ENCODE measurements at regions not wholly inside any gene's neighbourhood (a gene's known extent, or its start where the extent isn't known, plus 50 kb on each side); places are given as distances from the start of the nearest gene placed in this dataset.
"Not testable (repeated sequence)": the region's sequence is repeated elsewhere in the genome, so short reads cannot be mapped to it uniquely, and the experiment has no call there.

DNA sequence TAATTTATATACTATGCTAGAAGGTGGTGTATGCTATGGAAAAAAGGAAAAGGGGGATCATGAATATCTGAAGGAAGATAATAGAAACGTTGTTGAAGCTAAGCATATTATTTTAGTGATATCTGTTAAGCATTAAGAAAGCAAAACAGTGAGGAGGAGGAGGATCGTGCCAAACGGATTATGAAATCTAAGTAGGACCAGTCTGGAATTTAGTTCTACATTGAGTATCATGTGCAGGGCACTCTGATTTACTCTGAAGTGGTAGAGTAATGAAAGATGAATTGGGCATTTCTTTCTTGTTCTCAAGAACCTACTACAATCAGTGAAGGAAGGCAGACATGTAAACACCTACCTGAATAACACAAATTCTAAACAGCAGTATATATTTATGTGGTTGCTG, 195.3 kb downstream of the CYB561 start:
- DNase-seq (ENCODE audit: low spot score): no peak

DNA sequence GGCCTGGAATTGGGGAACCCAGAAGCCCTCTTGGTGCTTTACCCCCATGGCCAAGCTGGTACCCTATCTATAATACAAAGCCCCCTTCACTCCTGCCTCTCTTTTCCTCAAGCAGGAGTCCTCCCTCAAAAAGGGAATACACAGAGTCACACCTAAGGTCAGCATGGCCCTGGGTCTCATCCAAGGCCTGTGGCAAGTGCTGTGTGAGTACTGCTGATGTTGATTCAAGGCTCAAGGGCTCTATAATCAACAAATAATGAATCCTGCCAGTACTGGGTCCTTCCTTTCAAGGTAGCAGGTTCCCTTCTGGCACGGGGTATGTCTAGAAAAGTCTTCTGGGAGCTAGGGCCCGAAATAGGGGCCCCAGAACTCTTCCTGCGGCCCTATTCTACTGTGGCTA, 187.3 kb downstream of the CYB561 start:
- DNase-seq (ENCODE audit: low spot score): no peak

DNA sequence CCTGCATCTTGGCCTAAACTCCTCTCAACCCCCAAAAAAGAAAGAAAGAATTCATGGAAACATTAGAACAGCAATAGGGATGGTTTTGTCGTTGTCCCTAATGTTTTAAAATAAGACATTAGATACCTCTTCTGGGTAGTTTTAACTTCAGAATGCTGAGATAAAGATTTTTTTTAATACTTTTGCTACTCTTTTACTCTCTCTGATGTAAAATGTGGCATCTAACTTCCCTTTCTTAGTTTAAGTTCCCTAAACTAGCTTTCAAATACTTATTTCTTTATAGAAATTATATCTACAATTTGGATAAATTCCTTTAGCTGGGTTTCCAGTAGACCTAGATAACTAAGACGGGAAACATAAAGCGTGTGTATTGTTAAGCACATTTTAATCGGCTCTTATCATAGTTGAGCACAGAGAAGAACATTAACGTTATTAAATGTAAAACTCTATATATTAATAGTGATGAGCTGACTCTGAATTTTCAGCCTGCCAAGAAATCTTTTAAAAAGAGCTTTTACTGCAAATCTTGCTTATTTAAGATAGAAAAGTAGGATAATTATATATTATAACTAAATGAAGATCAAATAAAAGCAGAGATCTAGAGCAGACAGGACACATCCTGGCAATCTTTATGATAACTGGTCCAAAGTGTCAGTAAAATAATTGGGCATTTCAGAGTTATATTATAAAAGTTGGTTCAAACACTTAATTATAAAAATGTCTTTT, 183.2 kb downstream of the CYB561 start:
- DNase-seq (ENCODE audit: low spot score): no peak

DNA sequence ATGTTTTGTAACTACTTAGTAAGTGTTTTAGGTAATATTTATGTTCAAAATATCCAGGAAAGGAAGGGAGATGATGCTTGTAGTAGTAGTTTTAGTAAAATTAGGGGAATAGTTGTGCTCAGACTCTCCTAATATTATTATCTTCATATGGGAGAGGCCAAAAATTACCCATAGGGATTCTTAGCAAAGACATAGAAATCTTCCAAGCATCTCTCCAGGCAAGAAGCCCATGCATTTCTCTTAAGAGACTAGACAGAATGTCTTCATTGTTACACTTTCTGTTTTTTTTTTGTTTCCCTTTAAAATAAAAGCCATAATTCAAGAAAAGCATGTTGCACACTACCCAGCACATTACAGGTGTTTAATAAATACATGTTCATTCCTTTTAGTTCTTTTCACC, 180.6 kb downstream of the CYB561 start:
- DNase-seq (ENCODE audit: low spot score): no peak

DNA sequence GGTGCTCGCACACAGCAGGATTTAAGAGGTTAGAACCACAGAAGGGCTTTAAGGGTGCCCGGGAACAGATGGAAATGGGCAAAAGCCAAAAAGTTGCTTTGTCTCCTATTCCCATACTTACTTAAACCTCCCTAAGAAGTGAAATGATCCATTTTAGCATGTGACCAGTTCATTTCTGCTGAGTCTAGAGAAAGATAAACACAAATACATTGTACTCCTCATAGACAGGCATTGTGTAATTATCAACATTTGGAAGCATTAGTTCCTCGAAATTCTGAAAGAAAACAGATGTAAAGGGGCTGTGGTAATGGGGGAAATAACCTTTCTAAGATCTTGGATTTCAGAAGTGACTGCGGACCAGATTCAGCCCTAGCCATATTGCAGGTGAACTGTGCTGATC, 178.3 kb downstream of the CYB561 start:
- DNase-seq (ENCODE audit: low spot score): no peak

DNA sequence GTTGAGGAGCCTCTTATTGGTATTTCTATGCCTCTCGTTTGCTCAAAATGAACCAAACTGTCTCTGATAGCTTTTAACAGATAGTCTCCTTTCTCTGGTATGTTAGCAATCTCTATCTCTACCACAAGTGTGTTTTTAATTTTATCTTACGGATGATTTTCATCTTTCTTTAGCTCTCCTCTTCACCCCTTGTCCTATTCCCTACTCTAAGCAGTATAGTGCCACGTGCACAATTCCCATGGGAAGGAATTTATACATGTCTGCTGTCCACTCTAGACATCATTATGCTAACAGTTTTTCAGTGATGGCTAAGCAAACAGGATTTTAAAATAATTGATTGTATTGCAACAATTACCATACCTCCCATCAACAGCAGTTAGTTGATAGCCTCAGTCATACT, 177.3 kb downstream of the CYB561 start:
- DNase-seq (ENCODE audit: low spot score): no peak

DNA sequence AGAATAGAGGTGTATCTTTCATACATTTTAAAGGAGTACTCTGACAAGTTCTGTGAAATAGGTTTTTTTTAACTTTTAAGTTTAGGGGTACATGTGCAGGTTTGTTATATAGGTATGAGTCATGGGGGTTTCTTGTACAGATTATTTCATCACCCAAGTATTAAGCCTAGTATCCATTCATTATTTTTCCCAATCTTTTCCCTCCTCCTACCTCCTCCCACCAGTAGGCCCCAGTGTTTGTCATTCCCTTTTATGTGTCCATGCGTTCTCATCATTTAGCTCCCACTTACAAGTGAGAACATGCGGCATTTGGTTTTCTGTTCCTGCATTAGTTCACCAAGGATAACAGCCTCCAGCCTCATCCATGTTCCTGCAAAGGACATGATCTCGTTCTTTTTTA, 175.5 kb downstream of the CYB561 start:
- no peak for DNase-seq (ENCODE audit: low spot score)

DNA sequence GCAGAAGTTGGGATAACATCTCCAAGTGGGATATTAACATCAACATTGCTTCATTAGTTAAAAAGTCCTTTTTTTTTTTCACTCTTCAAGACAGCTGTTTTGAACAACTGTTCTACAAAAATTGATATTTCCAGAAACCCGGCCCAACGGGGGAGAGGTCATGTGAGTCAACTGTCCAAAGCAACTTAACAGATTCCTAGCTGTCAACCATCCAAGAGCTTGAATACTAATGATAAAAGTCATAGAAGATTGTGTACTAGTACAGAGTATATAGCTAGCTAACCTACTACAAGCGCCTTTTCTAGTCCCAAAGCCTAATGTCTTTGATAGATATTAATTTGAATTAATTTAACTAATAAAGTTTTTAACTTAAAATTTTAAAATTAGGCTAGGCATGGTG, 172.0 kb downstream of the CYB561 start:
- no peak for DNase-seq (ENCODE audit: low spot score)

DNA sequence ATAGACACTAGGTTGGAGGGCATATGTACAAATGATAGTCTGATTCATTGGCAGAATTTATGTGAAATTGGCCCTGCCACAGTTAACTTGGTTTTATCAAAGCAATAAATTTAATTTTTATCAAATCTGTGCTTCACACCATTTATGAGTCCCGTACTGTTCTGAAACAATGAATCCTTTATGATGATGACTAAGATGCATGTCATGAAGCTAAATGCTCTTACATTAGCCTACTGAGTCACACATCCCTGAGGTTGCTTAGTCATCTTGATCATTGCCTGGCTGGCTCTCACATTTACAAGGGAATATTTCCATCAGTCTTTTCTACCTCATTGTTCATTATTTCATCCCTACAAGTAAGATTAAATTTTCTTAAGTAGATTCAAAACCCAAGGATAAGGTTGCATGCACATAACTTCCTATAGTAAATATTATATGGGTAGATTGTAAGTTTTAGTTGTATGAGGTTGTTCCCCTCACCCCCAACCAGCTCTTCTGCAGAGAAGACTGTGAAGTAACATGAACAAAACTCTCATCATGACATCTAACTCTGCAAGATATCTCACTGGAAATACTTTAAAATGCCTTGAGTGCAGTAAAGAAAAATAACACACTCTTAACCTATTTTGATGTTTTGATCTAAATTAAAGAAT, 170.7 kb downstream of the CYB561 start:
- peak; percentile 94 for DNase-seq (ENCODE audit: low spot score)

DNA sequence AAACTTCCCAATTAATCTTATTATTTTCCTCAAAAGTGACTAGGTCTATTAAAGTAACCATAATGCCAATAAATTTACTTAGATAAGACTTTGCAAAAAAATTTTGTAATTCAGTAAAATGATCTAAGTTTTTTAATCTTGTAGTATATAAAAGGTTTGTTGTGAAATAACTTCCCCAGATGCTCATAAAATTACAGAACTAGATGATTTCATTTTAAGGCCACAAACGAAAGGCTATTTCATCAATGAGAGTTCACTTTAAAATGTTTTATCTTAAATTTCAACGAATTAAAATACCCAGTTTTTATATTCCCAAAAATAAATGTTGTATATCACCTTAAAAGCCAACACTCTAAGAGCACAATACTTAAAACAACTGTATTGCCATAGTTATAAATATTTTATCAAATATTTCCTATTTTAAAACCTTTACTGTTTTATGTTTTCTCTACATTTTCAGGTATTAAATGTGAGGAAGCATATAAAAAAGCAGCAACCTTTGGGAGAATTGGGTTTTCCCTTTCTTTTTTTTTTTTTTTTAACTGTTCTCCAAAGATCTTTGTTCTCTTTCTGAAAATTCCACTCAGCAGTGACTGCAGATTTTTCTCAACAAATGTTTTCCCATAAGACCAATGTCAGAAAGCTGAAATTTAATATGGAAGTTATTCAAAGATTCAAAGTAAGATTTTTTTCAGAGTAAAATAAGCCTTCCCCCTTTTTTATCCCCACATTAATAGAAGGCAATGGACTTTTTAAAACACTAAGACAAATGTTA, 169.9 kb downstream of the CYB561 start:
- no peak for DNase-seq (ENCODE audit: low spot score)

DNA sequence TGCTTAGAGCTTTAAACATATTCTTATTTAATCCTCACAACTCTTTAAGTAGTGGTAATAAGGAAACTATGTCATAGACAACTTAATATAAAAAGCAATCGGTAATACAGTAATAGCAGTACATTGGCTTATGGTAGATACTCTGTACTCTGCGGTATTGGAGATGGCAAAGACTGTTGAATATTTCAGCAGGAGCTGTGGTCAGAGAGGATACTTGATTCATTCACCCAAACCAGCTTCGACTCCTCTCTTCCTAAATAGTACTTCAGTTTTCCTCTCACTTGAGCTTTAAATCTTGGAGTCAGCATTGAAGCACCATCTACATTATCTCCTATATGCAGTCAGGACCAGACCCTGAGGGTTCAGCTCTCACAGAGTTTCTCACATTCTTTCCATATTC, 169.3 kb downstream of the CYB561 start:
- DNase-seq (ENCODE audit: low spot score): no peak

DNA sequence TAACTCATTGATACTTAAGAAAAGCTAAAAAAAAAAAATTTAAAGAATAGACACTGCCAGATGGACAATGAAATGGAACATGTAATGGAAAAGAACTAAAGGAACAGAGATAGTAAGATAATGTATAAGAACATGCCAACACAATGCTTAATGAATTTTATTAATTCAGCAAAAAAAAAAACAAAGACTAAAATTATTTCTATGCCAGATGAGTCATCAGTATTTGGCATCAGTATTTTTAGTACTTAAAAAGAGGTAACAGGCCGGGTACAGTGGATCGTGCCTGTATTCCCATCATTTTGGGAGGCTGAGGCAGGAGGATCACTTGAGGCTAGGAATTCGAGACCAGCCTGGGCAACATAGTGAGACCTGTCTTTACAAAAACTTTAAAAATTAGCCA, 168.5 kb downstream of the CYB561 start:
- DNase-seq (ENCODE audit: low spot score): no peak

DNA sequence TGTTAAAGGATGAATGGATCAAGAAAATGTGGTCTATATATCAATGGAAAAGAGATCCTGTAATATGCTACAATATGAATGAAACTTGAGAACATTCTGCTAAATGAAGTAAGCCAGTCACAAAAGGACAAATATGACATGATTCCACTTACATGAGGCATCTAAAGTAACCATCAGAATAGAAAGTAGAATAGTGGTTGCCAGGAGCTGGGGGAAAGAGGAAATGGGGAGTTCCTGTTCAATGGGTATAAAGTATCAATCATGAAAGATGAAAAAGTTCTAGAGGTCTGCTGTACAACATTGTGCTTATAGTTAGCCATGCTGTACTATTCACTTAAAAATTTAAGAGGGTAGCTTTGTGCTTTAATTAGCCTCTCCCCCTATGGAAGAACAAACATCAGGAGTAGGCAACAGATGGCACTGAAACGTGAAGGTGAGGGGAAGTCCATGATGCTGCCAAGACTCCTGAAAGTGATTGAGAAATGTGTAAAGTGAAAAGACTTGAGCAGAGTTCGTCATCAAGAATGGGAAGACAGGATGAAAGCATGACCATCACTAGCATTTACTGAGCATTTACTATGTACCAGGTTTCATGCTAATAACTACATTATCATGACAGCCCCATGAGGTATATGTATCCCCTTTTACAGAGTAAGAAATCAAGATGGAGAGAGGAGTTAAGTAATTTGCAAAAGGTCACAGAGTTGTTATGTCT, 167.2 kb downstream of the CYB561 start:
- DNase-seq (ENCODE audit: low spot score): no peak

DNA sequence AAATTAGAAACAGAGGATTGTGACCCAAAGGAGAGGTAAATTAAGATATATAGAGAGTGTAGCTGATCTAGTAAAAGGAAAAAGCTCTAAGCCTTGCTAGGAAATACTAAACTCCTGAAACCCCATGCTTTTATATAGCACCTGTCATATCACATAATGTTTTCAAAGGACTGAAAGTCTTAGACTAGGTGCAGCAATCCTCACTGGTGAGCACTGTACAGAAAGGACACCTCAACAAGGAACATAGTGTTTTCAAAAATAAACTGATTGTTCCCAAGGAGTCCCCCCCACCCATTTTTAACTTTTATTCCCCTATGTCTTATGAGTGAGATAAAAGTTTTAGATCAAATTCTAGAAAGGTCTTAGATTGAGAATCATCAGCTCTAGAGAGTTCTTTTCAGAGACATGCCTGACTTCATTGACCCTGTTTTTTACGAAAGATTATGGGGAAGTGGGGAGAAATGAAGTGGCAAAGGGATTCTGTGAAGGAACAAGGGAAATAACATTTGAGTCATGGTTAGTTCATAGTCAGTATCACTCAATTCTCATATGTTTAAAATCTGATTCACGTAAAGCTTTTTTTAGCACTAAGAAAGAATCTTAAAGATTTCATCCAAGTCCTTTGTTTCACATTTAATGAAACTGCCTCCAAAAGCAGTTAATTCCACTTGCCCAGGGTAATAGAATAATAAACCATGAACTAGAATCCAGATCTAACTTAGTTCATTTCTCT, 166.4 kb downstream of the CYB561 start:
- DNase-seq (ENCODE audit: low spot score): no peak

DNA sequence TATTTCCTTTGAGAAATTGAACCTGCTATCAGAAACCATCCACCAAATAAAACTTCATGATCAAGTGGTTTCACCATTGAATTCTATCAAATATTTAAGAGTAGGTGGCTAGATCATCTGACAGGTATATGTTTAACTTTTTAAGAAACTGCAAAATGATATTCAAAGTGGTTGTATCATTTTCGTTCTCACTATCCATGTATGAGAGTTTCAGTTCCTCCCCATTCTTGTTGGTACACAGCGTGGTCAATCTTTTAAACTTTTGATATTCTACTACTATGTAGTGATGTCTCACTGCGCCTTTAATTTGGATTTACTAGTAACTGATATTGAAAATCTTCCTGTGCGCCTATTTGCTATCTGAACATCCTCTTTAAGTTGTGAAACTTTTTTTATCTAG, 163.7 kb downstream of the CYB561 start:
- DNase-seq (ENCODE audit: low spot score): no peak

DNA sequence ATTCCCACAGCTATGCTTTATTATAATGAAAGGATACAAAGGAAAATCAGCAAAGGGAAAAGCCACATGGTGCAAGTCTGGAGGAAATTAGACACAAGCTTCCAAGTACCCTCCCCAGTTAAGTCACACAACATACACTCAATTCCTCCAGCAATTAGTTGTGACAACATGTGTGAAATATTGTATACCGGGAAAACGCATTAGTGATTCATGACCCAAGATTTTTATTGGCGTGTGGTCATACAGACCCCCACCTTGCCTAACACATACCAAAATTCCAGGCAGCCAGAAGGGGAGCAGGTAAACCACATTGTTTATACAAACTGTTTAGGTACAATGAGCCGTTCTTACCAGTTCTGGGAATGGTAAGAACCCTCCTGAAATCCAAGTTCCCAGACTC, 160.6 kb downstream of the CYB561 start:
- no peak for DNase-seq (ENCODE audit: low spot score)

DNA sequence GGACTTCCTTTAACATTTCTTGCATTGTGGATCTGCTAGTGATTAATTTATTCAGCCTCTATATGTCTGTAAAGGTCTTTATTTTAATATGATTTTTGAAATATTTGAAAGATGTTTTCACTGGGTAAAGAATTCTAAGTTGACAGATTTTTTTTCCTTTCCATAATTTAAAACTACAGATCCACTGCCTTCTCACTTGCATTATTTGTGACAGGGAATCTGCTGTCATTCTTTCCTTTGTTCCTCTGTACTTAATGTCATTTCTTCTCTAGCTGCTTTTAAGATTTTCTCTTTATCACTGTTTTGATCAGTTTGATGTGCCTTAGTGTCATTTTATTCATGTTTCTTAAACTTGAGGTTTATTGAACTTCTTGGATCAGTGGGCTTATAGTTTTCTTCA, 159.9 kb downstream of the CYB561 start:
- DNase-seq (ENCODE audit: low spot score): no peak

DNA sequence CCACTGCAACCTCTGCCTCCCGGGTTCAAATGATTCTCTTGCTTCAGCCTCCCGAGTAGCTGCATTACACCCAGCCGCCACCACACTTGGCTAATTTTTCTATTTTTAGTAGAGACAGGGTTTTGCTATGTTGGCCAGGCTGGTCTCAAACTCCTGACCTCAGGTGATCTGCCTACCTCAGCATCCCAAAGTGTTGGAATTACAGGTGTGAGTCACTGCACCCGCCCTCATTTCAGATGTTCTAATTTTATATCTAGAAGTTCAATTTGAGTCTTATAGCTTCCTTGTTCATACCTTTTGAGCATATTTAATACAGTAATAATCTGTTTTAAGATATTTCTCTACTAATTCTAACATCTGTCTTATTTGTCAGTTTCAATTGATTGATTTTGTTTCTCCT, 159.1 kb downstream of the CYB561 start:
- DNase-seq (ENCODE audit: low spot score): not testable (repeated sequence)

DNA sequence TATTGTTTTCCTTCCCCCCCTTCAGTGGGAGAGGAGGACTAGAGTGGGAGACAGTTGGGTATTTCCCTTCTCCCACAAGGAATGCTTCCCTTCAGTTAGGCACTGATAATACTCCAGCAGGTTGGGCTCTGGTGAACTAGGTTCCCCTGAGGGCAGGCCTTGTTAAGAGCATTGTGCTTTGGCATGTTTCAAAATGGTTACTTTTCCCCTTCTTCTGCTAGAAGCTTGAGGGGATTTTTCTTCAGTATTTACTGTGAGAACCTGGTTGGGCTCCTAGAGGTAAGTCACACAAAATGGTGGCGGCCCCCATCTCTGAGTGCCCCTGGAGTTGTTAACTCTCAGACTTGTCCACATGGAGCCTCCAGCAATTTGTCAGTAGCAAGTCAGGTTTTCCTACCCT, 156.2 kb downstream of the CYB561 start:
- DNase-seq (ENCODE audit: low spot score): no peak

DNA sequence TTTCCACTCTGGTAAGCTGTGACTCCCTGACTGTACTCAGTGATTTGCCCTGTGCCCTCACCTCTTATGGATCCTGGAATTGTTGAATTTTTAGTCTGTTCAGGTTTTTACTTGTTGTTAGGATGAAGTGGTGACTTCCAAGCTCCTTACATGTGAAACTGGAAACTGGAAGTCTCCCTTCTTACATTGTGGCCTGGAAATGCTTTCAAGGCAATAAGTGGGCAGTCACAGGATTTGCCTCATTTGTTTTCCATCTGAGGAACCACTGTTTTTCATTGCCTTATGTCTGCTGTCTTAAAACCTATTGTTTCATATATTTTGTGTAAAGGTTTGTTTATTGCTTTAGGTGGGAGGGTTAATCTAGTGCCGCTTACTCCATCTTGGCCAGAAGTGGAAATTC, 155.8 kb downstream of the CYB561 start:
- no peak for DNase-seq (ENCODE audit: low spot score)

DNA sequence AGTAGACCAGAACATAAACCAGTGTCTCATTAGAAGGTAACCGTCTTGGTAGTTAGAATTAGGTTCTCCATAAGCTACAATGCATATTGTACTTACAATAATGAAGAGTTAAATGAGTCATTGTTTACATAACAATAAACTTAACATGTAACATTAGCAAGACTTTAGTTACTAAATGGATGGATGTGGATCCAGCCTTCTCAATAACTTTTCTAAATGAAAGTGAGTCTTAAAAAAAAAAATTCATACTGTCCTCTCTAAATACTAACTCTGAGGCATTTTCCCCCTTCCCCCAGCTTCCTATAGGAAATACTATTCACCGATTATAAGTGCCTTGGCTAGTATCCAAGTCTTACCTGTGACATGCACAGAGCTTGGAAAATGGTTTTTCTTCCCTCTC, 155.3 kb downstream of the CYB561 start:
- DNase-seq (ENCODE audit: low spot score): no peak

DNA sequence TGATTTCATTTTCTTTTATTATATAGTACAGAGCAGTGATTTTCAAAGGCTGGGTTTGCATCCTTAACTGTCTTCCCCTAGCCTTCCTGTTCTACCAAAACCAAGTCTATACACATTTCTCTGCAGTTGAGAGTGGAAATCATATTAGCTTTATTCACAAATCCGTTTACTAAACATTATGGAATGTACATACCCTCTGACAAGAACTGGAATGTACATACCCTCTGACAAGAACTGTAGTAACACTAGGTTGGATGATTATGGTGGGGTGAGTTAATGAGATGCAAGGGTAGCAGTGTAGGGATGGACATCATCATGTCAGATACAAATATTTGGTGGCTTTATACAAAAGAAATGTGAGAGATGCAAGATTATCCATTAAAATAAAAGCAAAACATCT, 154.8 kb downstream of the CYB561 start:
- no peak for DNase-seq (ENCODE audit: low spot score)

Data from H4 (cell line).